A673 (cell line): ENCODE measurements at regions not wholly inside any gene's neighbourhood (a gene's known extent, or its start where the extent isn't known, plus 50 kb on each side); places are given as distances from the start of the nearest gene placed in this dataset.

ENCODE experiments used
- BruUV-seq: library from RNA; stranded (reverse); fragments of 400-500 nt; replicated peaks from 2 replicates; lab custom pipeline; 2021; lab: Mats Ljungman, UMichigan
- CTCF ChIA-PET: fragments of 300-600 bp; sonication (Branson Sonifier 250); formaldehyde crosslinking; loops from one replicate; lab custom pipeline; 2022; ENCODE audit warnings: antibody characterized with exemption; lab: Charles Lee
- POLR2A ChIA-PET: fragments of 300-600 bp; sonication (Branson Sonifier 250); formaldehyde crosslinking; loops from one replicate; lab custom pipeline; 2022; ENCODE audit warnings: antibody characterized with exemption; ENCODE audit not compliant: low non-redundant PET; lab: Charles Lee
- DNase-seq: peaks from one replicate; pipeline ENCODE4 v3.0.0-alpha.2; 2015; ENCODE audit warnings: low spot score
- H3K27ac ChIP-seq: fragments of 200-600 bp; sonication (generic); 2 replicates; pipeline ENCODE4 v1.5.1; 2016; ENCODE audit warnings: mixed run types, low read depth, mild to moderate bottlenecking, mixed read lengths, antibody characterized with exemption, low read length; ENCODE audit not compliant: poor library complexity, severe bottlenecking
- H3K27me3 ChIP-seq: fragments of 200-600 bp; sonication (generic); replicated peaks from 2 replicates; pipeline ENCODE4 v1.6.1; 2017; ENCODE audit warnings: mixed run types, low read depth, mild to moderate bottlenecking, mixed read lengths, antibody characterized with exemption, low read length; ENCODE audit not compliant: insufficient read depth, poor library complexity
- H3K36me3 ChIP-seq: fragments of 200-600 bp; sonication (generic); 2 replicates; pipeline ENCODE4 v1.6.1; 2016; ENCODE audit warnings: mixed run types, mild to moderate bottlenecking, mixed read lengths, antibody characterized with exemption, low read length; ENCODE audit not compliant: insufficient read depth, poor library complexity, severe bottlenecking
- H3K4me1 ChIP-seq: fragments of 200-600 bp; sonication (generic); 2 replicates; pipeline ENCODE4 v1.6.1; 2017; ENCODE audit warnings: mixed run types, mild to moderate bottlenecking, mixed read lengths, antibody characterized with exemption, low read length; ENCODE audit not compliant: insufficient read depth, poor library complexity, severe bottlenecking
- H3K4me3 ChIP-seq: fragments of 200-600 bp; sonication (generic); 2 replicates; pipeline ENCODE4 v1.5.1; 2016; ENCODE audit warnings: low read depth, mixed run types, mild to moderate bottlenecking, mixed read lengths, low read length; ENCODE audit not compliant: poor library complexity, severe bottlenecking
- H3K9me3 ChIP-seq: fragments of 200-600 bp; sonication (generic); 2 replicates; pipeline ENCODE4 v1.6.1; 2016; ENCODE audit warnings: mixed run types, low read depth, mild to moderate bottlenecking, mixed read lengths, antibody characterized with exemption, low read length; ENCODE audit not compliant: poor library complexity, severe bottlenecking
- CTCF ChIP-seq: fragments of 300-800, 200-600 bp; sonication (generic); conservative IDR thresholded peaks from 2 replicates; pipeline ENCODE4 v1.5.1; 2017; ENCODE audit warnings: low read depth, mild to moderate bottlenecking, antibody characterized with exemption, low read length, moderate library complexity, mixed read lengths
- EZH2 ChIP-seq: fragments of 200-600 bp; sonication (generic); IDR thresholded peaks from 2 replicates; pipeline ENCODE4 v1.6.1; 2017; ENCODE audit warnings: borderline replicate concordance, low read depth, mild to moderate bottlenecking, mixed read lengths, antibody characterized with exemption, low read length; ENCODE audit not compliant: poor library complexity, severe bottlenecking
- intact Hi-C: fragments of 100-400 bp; cut with micrococcal nuclease; formaldehyde crosslinking; loops from one replicate; pipeline ENCODE4 v1.10.0; 2022; ENCODE audit not compliant: unreplicated experiment

GRCh38 chr5:4007001-4007400 is 411.4 kb downstream of the IRX1 start:
- Histone ChIP-seq H3K36me3 (no peaks in the 10 kb centered on the region), H3K9me3 (peaks cover 48% of the 10 kb centered on the region)
- BruUV-seq = no TSS peak

GRCh38 chr5:4011943-4012342 is 416.3 kb downstream of the IRX1 start:
- intact Hi-C loops = no loop called here
- no peak for DNase-seq
- H3K4me1 ChIP-seq = no peaks in the 10 kb centered on the region
- TF ChIP-seq EZH2 = no peak
- no peak for TF ChIP-seq CTCF
- ChIA-PET POLR2A (no interaction called here), CTCF (no interaction called here)
- peaks cover 34% of the 10 kb centered on the region for H3K9me3 ChIP-seq
- no peaks in the 10 kb centered on the region for H3K36me3 ChIP-seq
- H3K27me3 ChIP-seq = no peaks in the 10 kb centered on the region
- no TSS peak for BruUV-seq
- no peak overlapping the region for H3K4me3 ChIP-seq
- H3K27ac ChIP-seq = no peak overlapping the region

More at GRCh38 chr5:4007001-4007400, 411.4 kb downstream of the IRX1 start:
- ChIA-PET CTCF (no interaction called here), POLR2A (no interaction called here)
- intact Hi-C loops = no loop called here
- H3K4me1 ChIP-seq = no peaks in the 10 kb centered on the region
- TF ChIP-seq CTCF = no peak
- TF ChIP-seq EZH2 = no peak
- DNase-seq = no peak
- no peak overlapping the region for H3K27ac ChIP-seq
- no peak overlapping the region for H3K4me3 ChIP-seq
- no peaks in the 10 kb centered on the region for H3K27me3 ChIP-seq

- intact Hi-C loops = no loop called here
- peaks cover 26% of the 10 kb centered on the region for H3K9me3 ChIP-seq
- ChIA-PET POLR2A (no interaction called here), CTCF (no interaction called here)
- TF ChIP-seq EZH2 = no peak
- TF ChIP-seq CTCF = no peak
- no peaks in the 10 kb centered on the region for H3K36me3 ChIP-seq
- no peak overlapping the region for H3K4me3 ChIP-seq
- no peak for DNase-seq
- H3K27ac ChIP-seq = no peak overlapping the region
- H3K27me3 ChIP-seq = no peaks in the 10 kb centered on the region
- no peaks in the 10 kb centered on the region for H3K4me1 ChIP-seq
- BruUV-seq = no TSS peak
Observed at GRCh38 chr5:4013106-4013898, 417.7 kb downstream of the IRX1 start.
